Eye (tissue), 1 donor: ENCODE measurements at regions not wholly inside any gene's neighbourhood (a gene's known extent, or its start where the extent isn't known, plus 50 kb on each side); places are given as distances from the start of the nearest gene placed in this dataset.
"Not testable (repeated sequence)": the region's sequence is repeated elsewhere in the genome, so short reads cannot be mapped to it uniquely, and the experiment has no call there.

Source experiments
- DNase-seq: peaks from one replicate; pipeline ENCODE4 v3.0.0-alpha.2; 2015

GRCh38 chr3:150300388-150300787 is 107.7 kb upstream of the TSC22D2 start:
- no peak for DNase-seq

- DNase-seq, result no peak
Measured at GRCh38 chr3:150299201-150299600, 108.9 kb upstream of the TSC22D2 start.

- no peak for DNase-seq
Measured at GRCh38 chr3:150296966-150297365, 111.1 kb upstream of the TSC22D2 start.

- DNase-seq, result no peak
Measured at GRCh38 chr3:150296123-150296735, 111.9 kb upstream of the TSC22D2 start.

- DNase-seq, result peak; percentile 50
Measured at GRCh38 chr3:150293401-150294001, 114.6 kb upstream of the TSC22D2 start.

- no peak for DNase-seq
Measured at GRCh38 chr3:150292891-150293290, 115.2 kb upstream of the TSC22D2 start.

- DNase-seq, result no peak
Measured at GRCh38 chr3:150291515-150291914, 116.6 kb upstream of the TSC22D2 start.

GRCh38 chr3:150286390-150287147 is 121.5 kb upstream of the TSC22D2 start:
- DNase-seq, result no peak

GRCh38 chr3:150285601-150286000 is 122.5 kb upstream of the TSC22D2 start:
- no peak for DNase-seq

GRCh38 chr3:150278843-150279381 is 129.2 kb upstream of the TSC22D2 start:
- no peak for DNase-seq

- no peak for DNase-seq
Measured at GRCh38 chr3:150278195-150278594, 129.9 kb upstream of the TSC22D2 start.

GRCh38 chr3:150277444-150277843 is 130.7 kb upstream of the TSC22D2 start:
- no peak for DNase-seq

- no peak for DNase-seq
Measured at GRCh38 chr3:150275941-150276340, 132.2 kb upstream of the TSC22D2 start.

- DNase-seq, result no peak
Measured at GRCh38 chr3:150274372-150274771, 133.7 kb upstream of the TSC22D2 start.

- DNase-seq, result no peak
Measured at GRCh38 chr3:150273396-150273795, 134.7 kb upstream of the TSC22D2 start.

GRCh38 chr3:150271591-150271960 is 136.5 kb upstream of the TSC22D2 start:
- no peak for DNase-seq

GRCh38 chr3:150270883-150271590 is 137.1 kb upstream of the TSC22D2 start:
- DNase-seq, result no peak

- not testable (repeated sequence) for DNase-seq
Measured at GRCh38 chr3:150270444-150270843, 137.7 kb upstream of the TSC22D2 start.

- no peak for DNase-seq
Measured at GRCh38 chr3:150269526-150269925, 138.6 kb upstream of the TSC22D2 start.

GRCh38 chr3:150268426-150269391 is 139.4 kb upstream of the TSC22D2 start:
- no peak for DNase-seq

GRCh38 chr3:150267288-150267687 is 140.8 kb upstream of the TSC22D2 start:
- DNase-seq, result no peak

- DNase-seq, result no peak
Measured at GRCh38 chr3:150265305-150265704, 142.8 kb upstream of the TSC22D2 start.
